GM18909 (cell line): ENCODE measurements at regions not wholly inside any gene's neighbourhood (a gene's known extent, or its start where the extent isn't known, plus 50 kb on each side); places are given as distances from the start of the nearest gene placed in this dataset.

Source experiments
- ATAC-seq: cut with Tn5 transposase; IDR thresholded peaks from one replicate; pipeline ENCODE4 v1.9.1; 2021; ENCODE audit warnings: mild to moderate bottlenecking; ENCODE audit not compliant: unreplicated experiment, poor library complexity

DNA sequence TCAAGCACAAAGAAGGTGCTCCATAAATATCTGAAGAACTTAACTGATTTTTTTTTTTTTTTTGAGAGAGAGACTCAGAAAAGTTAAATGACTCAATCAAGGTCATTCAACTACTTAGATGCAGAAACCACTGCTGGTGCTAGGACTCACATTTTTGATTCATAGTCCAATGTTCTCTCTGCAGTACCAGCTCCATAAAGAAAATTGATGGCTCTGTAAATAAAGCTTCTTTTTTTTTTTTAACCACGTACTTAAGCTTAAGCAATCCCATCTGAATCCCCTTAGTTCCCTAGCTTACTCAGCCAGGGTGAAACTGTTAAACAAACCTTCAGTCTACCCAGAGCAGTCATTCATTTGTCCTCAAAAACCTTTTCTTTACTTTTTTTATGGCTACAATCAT lies 657.0 kb upstream of the WWC1 start:
- no peak for ATAC-seq

DNA sequence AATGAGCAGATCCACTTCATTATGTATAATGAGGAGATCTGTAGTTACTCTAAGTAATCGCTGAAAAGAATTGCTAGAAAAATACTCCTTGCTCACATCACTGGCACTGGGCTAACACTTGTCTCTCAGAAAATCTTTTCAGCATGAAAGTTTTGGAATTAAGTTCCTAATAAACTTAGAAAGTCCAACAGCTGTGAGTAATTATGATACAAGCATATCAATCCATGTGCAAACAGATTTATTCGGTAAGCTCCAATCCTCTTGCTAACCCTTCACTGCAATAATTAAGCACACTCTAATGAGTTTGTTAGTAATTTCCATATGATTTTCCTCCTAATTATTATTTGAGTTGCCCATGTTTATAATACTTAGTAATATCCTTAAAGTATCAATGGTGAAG lies 652.6 kb upstream of the WWC1 start:
- ATAC-seq: no peak

DNA sequence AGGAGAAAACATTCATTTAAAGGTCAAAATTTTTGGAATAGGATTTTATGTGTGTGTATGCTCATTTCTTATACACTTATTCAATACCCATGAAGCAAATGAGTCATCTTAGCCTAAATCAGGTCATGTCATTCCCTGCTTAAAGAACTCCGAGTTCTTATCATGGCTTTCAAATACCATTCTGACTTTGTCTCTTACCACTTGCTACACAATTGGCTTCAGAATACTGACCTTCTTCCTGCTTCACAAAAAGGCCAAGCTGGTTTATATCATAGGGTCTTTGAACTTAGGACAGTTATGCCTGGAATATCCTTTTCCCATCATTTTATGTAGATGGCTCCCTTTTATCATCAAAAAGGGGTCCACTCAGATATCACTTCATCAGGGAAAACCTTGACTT lies 652.2 kb upstream of the WWC1 start:
- ATAC-seq: no peak

DNA sequence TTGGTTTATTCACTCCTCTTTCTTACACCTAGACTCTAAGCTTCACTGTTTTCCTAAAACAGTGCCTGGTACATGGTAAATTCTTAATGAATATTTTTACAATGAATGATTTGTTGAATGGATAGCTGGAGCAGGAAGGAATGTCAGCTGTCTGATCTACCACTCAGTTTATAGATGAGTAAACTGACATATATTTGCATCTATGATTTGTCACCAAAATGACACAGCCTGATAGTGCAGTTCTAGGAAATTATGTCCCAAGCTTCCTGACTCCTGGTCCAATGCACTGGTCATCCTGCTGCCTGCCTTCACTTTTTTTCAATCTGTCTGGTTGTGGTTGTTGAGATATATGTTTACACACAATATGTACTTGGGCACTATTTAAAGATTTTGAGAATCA lies 651.7 kb upstream of the WWC1 start:
- no peak for ATAC-seq

GRCh38 chr5:167642181-167642580 lies 649.3 kb upstream of the WWC1 start:
- no peak for ATAC-seq

DNA sequence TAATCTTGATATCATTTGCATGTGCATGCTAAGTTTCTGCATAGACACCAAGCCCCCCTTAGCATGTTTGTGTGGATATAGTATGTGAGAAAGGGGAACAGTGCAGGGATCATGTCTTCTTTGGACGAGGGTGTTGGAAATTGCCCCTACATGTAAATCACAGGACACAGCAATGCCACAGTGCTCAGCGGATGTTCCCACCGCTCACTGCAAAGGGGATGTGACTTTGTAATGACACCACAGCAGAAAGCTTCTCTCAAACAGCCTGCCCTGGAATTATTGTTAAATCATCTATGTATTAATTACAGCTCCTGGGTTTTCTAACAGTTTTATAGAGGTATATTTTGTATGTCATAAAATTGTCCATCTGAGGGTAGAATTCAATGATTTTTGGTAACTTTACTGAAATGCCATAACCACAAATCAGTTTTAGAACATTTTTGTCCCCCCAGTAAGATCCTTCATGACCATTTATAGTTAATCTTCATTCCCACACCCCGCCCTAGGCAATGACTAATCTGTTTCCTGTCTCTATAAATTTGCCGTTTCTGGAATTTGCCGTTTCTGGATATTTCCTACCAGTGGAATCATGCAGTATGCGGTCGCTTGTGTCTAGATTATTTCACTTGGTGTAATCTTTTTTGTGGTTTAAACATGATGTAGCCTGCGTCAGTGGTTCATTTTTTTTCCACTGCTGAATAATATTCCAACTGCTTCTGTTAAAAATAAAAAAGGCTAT lies 648.5 kb upstream of the WWC1 start:
- ATAC-seq: no peak

GRCh38 chr5:167643631-167644280 lies 647.7 kb upstream of the WWC1 start:
- no peak for ATAC-seq

- ATAC-seq: no peak
Observed at GRCh38 chr5:167644619-167645018, 646.8 kb upstream of the WWC1 start.

DNA sequence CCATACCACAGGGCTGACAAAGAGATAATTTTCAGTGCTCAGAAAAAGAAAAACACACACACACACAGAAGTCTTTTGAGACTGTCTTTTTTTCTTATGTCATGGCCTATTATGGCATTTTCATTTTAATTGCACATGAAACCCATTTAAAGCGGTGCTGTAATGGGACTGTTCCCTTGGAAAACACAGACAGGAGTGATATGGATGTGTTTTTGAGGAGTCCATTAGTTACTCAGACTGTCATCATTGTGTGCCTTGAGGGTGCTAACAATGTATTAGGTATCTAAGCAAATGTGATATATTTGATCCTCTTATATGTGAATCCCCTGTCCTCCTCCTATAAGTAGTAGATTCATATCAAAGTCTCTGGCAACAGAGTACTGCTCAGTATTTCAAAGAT lies 642.0 kb upstream of the WWC1 start:
- no peak for ATAC-seq

- ATAC-seq: no peak
Observed at GRCh38 chr5:167652690-167653089, 638.8 kb upstream of the WWC1 start.

- ATAC-seq: no peak
Observed at GRCh38 chr5:167653645-167654106, 637.8 kb upstream of the WWC1 start.

GRCh38 chr5:167657016-167657415 lies 634.4 kb upstream of the WWC1 start:
- ATAC-seq: no peak

- no peak for ATAC-seq
Observed at GRCh38 chr5:167658889-167659288, 632.6 kb upstream of the WWC1 start.

DNA sequence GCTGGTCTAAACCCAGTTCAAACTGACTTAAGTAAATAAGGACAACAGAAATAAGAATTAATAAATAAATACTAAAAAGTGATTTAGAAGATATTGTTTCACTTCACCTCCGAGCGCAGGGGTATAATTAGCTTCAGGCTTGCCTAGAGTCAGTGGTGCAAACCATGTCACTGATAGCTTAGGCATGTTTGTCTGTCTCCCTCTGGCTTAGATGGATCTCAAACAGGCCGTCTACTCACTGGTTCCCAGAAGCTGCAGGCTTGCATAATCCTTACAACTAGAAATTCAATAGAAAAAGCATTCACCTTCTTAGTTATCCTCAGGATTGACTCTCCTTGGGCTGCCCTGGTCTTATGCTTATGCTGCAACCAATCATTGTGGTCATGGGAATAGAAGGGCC lies 629.8 kb upstream of the WWC1 start:
- ATAC-seq: no peak

- ATAC-seq: no peak
Observed at GRCh38 chr5:167664222-167664804, 627.1 kb upstream of the WWC1 start.

GRCh38 chr5:167665841-167666375 lies 625.5 kb upstream of the WWC1 start:
- ATAC-seq: no peak

- ATAC-seq: no peak
Observed at GRCh38 chr5:167671176-167671575, 620.3 kb upstream of the WWC1 start.

- ATAC-seq: no peak
Observed at GRCh38 chr5:167673942-167674341, 617.5 kb upstream of the WWC1 start.

- ATAC-seq: no peak
Observed at GRCh38 chr5:167678481-167678880, 613.0 kb upstream of the WWC1 start.

DNA sequence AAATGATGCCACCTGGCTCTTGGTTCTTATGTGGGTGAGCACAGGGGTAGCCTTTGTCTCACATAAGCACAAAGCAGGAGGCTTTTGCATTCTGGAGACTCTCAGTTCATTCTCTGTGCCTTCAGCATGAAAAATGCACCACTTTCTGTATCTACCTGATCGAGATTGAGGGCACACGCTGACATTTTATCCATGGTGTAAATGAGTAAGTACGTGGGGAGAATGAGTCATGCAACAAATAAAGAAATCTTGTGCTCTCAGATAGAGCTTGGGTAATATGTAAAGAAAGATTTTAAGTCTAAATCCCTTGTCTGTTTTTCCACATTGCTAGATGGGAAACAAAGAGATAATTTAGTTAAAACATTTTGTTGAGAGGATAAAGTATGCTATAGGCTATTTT lies 607.2 kb upstream of the WWC1 start:
- no peak for ATAC-seq

DNA sequence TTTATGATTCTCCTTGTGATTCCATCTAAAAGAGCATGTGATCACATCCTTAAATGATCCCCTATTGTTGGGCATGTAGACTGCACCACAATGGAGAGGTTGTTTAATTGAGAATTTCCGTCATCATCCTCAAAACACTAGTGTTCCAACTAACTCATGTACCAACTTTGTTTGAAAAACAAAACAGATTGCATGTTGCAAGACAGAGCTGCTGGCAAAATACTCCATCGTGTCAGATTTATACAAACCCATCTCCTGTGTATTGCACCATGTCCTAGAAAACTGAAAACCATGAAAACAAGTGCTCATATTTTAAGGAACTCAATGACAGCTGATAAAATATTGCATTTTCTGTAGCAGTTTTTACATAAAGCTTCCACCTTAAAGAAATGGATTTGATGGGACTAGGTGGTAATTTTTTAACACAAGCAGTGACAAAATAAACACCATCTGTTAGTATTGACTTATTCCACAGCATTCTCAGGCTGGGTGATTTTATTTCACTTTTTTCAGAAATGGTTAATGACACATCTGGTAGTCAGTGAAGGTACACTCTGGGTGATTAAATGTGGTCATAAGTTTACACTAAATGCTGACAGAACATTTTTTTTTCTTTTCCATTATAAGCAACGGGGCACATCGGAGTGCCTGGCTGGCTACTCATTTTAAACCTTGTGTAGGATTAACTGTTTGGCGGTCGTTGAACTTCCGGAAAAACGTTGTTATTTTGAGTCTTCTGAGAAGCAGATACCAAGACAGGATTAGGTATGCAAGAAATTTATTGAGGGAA lies 602.9 kb upstream of the WWC1 start:
- ATAC-seq: no peak
